ENCODE measurements at regions not wholly inside any gene's neighbourhood (a gene's known extent, or its start where the extent isn't known, plus 50 kb on each side); places are given as distances from the start of the nearest gene placed in this dataset.

DNA sequence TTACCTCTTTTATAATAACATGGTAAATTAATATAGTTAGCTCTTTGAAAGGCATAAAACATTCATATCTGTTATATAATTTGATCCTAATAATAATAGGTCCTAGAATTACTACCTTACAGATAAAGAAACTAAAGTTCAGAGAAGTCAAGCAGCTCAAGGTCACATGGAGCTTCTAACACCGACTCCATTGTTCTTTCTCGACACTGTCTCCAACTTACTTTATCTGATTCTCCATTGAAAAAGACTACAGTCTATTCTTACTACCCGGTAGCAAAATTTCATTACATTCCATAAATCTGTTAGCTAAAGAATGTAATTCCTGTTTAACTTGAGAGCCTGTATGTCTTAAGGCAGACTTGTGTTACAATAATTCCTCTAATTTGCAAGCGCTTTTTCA is 96.3 kb upstream of the TMEM161B start:
- DNase-seq (ENCODE audit: low spot score): no peak

DNA sequence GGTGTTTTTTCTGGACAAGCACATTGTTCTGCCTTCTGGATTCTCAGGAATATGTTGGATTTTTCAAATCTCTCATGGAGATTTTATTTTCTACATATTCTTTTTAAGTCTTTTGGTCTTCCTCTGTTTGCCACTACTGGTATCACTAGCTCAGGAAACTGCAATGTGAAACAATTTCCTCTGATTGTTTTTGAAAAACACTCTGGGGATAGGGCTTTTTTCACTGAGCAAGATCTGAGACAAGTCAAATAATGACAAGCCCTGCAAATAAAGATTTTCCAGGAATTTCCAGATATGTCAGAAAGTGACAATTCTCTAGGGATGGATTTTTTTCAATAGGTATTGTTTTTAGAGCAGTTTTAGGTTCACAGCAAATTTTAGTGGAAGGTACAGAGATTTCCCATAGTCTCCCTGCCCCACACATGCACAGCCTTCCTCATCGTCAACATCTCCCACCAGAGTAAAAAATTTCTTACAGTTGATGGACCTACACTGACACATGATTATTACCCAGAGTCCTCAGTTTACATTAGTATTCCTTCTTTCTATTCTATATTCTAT is 86.9 kb upstream of the TMEM161B start:
- no peak for DNase-seq (ENCODE audit: low spot score)

DNA sequence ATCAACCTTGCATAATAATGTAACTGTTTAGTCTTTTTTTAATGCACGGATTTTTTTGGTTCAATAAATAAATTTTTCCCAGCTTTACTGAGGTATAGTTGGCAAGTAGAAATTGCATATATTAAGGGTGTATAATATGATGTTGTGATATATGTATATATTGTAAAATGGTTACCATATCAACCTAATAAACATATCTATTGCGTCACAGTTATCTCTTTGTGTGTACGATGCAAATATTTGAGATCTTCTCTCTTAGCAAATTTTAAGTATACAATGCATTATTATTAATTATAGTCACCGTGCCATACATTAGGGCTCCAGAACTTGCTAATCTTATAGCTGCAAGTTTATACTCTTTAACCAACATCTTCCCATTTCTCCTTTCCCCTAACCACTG is 57.2 kb upstream of the TMEM161B start:
- no peak for DNase-seq (ENCODE audit: low spot score)

DNA sequence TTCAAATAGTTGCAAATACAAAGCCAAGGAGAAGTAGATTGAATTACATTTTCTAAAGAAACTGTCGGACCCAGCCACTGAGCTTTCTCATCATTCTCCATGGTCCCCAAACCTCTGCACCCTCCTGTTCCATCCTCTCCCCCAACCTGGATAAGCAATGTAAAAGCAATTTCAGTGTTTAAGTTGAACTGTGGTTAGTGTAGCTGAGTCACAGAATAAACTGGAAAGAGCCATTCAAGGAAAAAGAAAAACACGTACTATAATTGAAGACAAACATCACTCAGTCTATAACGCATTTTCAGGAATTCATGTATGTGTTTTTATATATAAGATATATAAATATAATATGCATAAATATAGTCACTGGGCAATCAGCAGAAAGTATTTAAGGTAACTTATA is 54.1 kb upstream of the TMEM161B start:
- no peak for DNase-seq (ENCODE audit: low spot score)
